Gastroesophageal sphincter (tissue), 4 donors: ENCODE measurements at regions not wholly inside any gene's neighbourhood (a gene's known extent, or its start where the extent isn't known, plus 50 kb on each side); places are given as distances from the start of the nearest gene placed in this dataset.

ENCODE experiments used
- ATAC-seq: fragments of 150-250 bp; one replicate; pipeline ENCODE4 v1.9.1; 2016; ENCODE audit warnings: mild to moderate bottlenecking, moderate library complexity
- H3K27ac ChIP-seq, 4 donors: fragments of 200-600 bp; sonication (generic) in 3 of 4; 1 replicate in 3 of 4; 2 replicates in 1 of 4; pipeline ENCODE4 v1.5.1; 2016 to 2019
- H3K27me3 ChIP-seq: fragments of 200-600 bp; sonication (generic); one replicate; pipeline ENCODE4 v1.5.1; 2019
- H3K36me3 ChIP-seq, 2 donors: fragments of 200-600 bp; sonication (generic); one replicate each; pipeline ENCODE4 v1.5.1; 2019; ENCODE audit warnings: control low read depth in 1 of 2
- H3K4me1 ChIP-seq, 3 donors: fragments of 200-600 bp; sonication (generic); 1 replicate in 2 of 3; 2 replicates in 1 of 3; pipeline ENCODE4 v1.5.1; 2016 to 2019; ENCODE audit warnings: control low read depth in 2 of 3
- H3K4me3 ChIP-seq, 2 donors: fragments of 200-600 bp; sonication (generic); one replicate each; pipeline ENCODE4 v1.5.1; 2019; ENCODE audit warnings: mild to moderate bottlenecking in 1 of 2, moderate library complexity in 1 of 2
- H3K9me3 ChIP-seq, 3 donors: fragments of 200-600 bp; sonication (generic); one replicate each; pipeline ENCODE4 v1.5.1; 2017 to 2019; ENCODE audit warnings: control low read depth in 2 of 3
- EP300 ChIP-seq: sonication (generic); formaldehyde crosslinking; IDR thresholded peaks from one replicate; pipeline ENCODE4 v1.6.1; 2017; ENCODE audit warnings: antibody characterized with exemption, mild to moderate bottlenecking
- POLR2A ChIP-seq, 2 donors: fragments of 450-650 bp; IDR thresholded peaks; one replicate each; pipeline ENCODE4 v1.6.1; 2017; ENCODE audit warnings: antibody characterized with exemption in 2 of 2, mild to moderate bottlenecking in 2 of 2, moderate library complexity in 1 of 2
- POLR2AphosphoS5 ChIP-seq: sonication (generic); formaldehyde crosslinking; IDR thresholded peaks from one replicate; pipeline ENCODE4 v1.6.1; 2017; ENCODE audit warnings: antibody characterized with exemption
- WGBS, 2 donors: methylation state at CpG; one replicate each; pipeline ENCODE4 v1.1.5; 2018; ENCODE audit warnings: low coverage in 1 of 2; 5-methylcytosine and 5-hydroxymethylcytosine counted together
- TF ChIP-seq, protein P1 (sequence below), 4 experiments: fragments of 200-600 bp in 2 of 4; fragments of 450-650 bp in 2 of 4; sonication (generic) in 1 of 4; IDR thresholded peaks; one replicate each; pipeline ENCODE4 v1.5.1; 2017 to 2019; ENCODE audit warnings: antibody characterized with exemption in 4 of 4, mild to moderate bottlenecking in 2 of 4, moderate library complexity in 2 of 4

DNA sequence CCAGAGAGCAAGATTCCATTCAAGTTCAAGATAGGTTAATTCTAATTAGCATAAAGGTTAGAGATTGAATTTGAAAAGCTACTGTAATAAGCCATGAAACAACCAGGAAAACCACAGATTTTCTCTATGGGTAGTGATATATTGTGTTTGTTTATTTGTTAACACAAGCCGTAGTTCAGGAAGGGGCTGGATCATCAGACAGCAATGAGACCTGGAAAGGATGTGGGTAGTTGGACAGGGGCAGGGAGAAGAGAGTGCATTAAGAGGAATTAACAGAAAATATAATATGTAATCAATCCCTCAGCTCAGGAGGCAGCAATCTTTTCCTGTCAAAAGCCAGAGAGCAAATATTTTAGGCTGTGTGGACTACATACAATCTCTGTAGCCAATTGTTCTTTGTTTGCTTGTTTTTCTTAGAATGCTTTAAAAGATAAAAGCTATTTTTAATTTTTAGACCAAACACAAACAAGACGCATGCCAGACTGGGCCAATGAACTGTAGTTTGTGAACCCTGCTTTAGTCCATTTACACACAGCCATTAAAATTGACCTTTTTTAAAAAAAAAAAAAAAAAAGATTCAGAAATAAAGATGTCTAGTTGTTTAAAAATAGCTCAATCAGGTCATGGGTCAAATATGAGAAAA, 398.7 kb upstream of the MARCKS start:
- WGBS, 2 donors: 38 to 55% methylated on average over 2 of the region's 2 CpGs
- Histone ChIP-seq H3K4me1 (peaks cover 0 to 4% (median 0%) of the 10 kb centered on the region in 3 donors), H3K36me3 (no peaks in the 10 kb centered on the region), H3K27me3 (no peaks in the 10 kb centered on the region), H3K9me3 (no peaks in the 10 kb centered on the region), H3K4me3 (no peak overlapping the region), H3K27ac (no peak overlapping the region)
- no peak for ATAC-seq
- no peak for TF ChIP-seq POLR2AphosphoS5
- no peak for TF ChIP-seq POLR2A (IDR thresholded peaks at IDR 0.05)
- TF ChIP-seq EP300: no peak
- TF ChIP-seq, protein P1, sequence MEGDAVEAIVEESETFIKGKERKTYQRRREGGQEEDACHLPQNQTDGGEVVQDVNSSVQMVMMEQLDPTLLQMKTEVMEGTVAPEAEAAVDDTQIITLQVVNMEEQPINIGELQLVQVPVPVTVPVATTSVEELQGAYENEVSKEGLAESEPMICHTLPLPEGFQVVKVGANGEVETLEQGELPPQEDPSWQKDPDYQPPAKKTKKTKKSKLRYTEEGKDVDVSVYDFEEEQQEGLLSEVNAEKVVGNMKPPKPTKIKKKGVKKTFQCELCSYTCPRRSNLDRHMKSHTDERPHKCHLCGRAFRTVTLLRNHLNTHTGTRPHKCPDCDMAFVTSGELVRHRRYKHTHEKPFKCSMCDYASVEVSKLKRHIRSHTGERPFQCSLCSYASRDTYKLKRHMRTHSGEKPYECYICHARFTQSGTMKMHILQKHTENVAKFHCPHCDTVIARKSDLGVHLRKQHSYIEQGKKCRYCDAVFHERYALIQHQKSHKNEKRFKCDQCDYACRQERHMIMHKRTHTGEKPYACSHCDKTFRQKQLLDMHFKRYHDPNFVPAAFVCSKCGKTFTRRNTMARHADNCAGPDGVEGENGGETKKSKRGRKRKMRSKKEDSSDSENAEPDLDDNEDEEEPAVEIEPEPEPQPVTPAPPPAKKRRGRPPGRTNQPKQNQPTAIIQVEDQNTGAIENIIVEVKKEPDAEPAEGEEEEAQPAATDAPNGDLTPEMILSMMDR (IDR thresholded peaks at IDR 0.05): no peak

DNA sequence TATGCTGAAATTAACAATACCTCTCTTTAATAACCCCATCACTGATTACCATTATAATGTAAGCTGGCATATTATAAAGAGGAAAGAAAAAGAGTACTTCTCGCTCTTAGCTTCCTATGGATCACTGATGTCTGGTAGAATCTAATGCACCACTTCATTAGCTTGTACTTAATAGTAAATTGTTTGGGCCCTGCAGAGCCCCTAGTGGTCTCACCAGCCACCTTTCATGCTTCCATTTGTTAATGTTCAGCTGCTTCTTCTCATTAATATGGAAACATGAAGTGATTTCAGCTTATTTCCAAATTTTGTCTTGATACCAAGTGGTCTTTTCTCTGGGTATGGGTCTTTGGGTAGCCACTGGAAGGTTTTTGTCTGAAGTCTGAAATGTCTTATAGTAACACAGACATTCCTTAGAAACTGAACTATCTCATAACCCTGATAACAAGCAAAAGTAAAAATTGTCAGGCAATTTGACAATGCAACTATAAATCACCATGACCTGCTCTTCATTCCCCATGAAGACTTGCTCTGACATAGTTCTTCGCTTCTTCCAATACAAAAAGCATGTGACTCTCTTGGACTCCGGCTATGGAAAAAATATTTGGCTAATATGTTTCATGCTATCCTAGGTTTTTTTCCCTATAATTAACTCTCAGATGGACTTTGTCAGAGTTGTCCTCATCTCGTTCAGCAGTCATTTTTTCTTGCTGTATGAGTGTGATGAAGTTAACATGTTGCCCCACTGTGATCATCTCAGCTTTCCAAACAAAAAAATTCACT, 395.8 kb upstream of the MARCKS start:
- Histone ChIP-seq H3K27ac (no peak overlapping the region), H3K4me3 (no peak overlapping the region), H3K27me3 (no peaks in the 10 kb centered on the region), H3K4me1 (peaks cover 0 to 4% (median 0%) of the 10 kb centered on the region in 3 donors), H3K9me3 (no peaks in the 10 kb centered on the region), H3K36me3 (no peaks in the 10 kb centered on the region)
- TF ChIP-seq EP300: no peak
- TF ChIP-seq POLR2AphosphoS5: no peak
- peak; percentile 47 for ATAC-seq
- WGBS, 2 donors: 40 to 45% methylated on average over 4 of the region's 4 CpGs

DNA sequence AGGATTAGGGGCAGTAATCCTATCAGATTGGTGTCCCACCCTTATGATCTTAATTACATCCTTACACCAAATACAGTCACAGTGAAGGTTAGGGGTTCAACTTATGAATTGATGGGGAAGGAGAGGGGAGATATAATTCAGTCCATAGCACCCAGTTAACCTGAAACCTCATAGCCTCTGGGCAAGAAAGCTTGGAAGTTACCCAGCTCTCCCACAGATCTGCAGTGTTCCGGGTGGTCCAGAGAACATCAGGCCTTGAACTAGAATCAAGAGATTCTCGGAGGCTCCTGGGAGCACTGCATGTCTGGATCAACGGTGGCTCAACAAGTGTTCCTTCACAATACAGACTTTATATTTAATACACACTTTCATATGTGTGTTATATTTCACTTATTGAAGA, 392.6 kb upstream of the MARCKS start:
- H3K27me3 ChIP-seq: no peaks in the 10 kb centered on the region
- H3K4me1 ChIP-seq: peaks cover 0 to 4% (median 0%) of the 10 kb centered on the region in 3 donors
- 62 to 89% methylated on average over 3 of the region's 3 CpGs for WGBS, 2 donors
- TF ChIP-seq, protein P1 (IDR thresholded peaks at IDR 0.05): no peak
- no peak for TF ChIP-seq POLR2A (IDR thresholded peaks at IDR 0.05)
- TF ChIP-seq POLR2AphosphoS5: no peak
- TF ChIP-seq EP300: no peak
- no peak for ATAC-seq
- H3K9me3 ChIP-seq: no peaks in the 10 kb centered on the region
- H3K36me3 ChIP-seq: no peaks in the 10 kb centered on the region
- H3K4me3 ChIP-seq: no peak overlapping the region
- no peak overlapping the region for H3K27ac ChIP-seq

DNA sequence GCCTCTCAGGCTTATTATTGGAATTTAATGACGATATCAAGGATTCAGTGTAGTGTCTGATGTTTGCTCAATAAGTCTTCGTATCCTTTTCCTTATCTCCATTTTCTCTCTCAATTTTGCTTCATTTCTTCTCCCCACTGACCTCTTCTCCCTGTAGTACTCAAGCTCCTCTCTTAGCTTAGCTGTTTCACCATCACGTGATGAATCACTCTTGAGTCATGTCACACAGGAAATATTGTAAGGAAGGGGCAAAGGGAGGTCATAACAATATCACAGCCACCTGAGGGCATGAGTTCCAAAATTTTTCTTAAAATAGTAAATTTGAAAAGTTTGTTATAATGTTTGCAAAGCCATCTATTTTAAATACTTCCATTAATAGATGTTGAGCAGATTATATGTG, 392.2 kb upstream of the MARCKS start:
- ATAC-seq: peak; percentile 48
- no peaks in the 10 kb centered on the region for H3K36me3 ChIP-seq
- WGBS, 2 donors: 77% methylated on average over 3 of the region's 3 CpGs; no CpG with 5 or more reads in 1 of the 2 donors

DNA sequence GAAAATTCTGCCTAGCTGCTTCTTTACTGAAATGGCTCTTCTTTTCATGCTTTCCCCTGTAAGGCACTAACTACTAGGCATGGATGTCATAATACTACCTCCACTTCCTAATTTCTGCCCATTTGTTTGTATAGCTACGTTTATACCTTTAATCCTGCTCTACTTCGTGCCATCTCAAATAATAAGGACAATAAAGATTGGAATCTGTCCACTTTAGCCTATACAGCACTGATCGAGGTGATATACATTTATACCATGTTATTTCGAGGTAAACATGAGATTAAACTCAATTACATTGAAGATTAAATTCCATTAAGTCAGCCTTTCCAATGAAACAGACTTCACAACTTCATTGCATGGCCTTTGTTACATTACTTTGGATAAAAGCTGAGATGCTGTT, 390.6 kb upstream of the MARCKS start:
- H3K4me1 ChIP-seq: peaks cover 0 to under 1% (median 0%) of the 10 kb centered on the region in 3 donors
- H3K27me3 ChIP-seq: no peaks in the 10 kb centered on the region
- no peak for ATAC-seq
- TF ChIP-seq POLR2A (IDR thresholded peaks at IDR 0.05) (no peak), EP300 (no peak), POLR2AphosphoS5 (no peak)
- TF ChIP-seq, protein P1 (IDR thresholded peaks at IDR 0.05): no peak
- H3K27ac ChIP-seq: no peak overlapping the region
- no peak overlapping the region for H3K4me3 ChIP-seq
- no peaks in the 10 kb centered on the region for H3K9me3 ChIP-seq
- 89 to 100% methylated on average over 1 to 4 of the region's 4 CpGs for WGBS, 2 donors
- H3K36me3 ChIP-seq: no peaks in the 10 kb centered on the region

More for the DNA sequence above, 392.2 kb upstream of the MARCKS start:
- Histone ChIP-seq H3K4me1 (peaks cover 0 to 4% (median 0%) of the 10 kb centered on the region in 3 donors), H3K4me3 (no peak overlapping the region), H3K9me3 (no peaks in the 10 kb centered on the region), H3K27me3 (no peaks in the 10 kb centered on the region), H3K27ac (no peak overlapping the region)
- no peak for TF ChIP-seq POLR2AphosphoS5
- no peak for TF ChIP-seq POLR2A (IDR thresholded peaks at IDR 0.05)
- TF ChIP-seq, protein P1 (IDR thresholded peaks at IDR 0.05): no peak
- no peak for TF ChIP-seq EP300
